IMR-90 (cell line): ENCODE measurements at regions not wholly inside any gene's neighbourhood (a gene's known extent, or its start where the extent isn't known, plus 50 kb on each side); places are given as distances from the start of the nearest gene placed in this dataset.

ENCODE experiments used
- FOS ChIP-seq: fragments of 150-350 bp; IDR thresholded peaks from 2 replicates; pipeline ENCODE4 v1.6.1; 2016; ENCODE audit warnings: low read depth, low read length
- MAZ ChIP-seq: IDR thresholded peaks from 2 replicates; pipeline ENCODE4 v1.6.1; 2012; ENCODE audit warnings: low read depth, mild to moderate bottlenecking, low read length, improper control_type of control experiment, moderate library complexity, borderline replicate concordance
- POLR2A ChIP-seq: IDR thresholded peaks from 2 replicates; pipeline ENCODE4 v1.6.1; 2012; ENCODE audit warnings: mild to moderate bottlenecking, low read depth, low read length
- RCOR1 ChIP-seq: IDR thresholded peaks from 2 replicates; pipeline ENCODE4 v1.6.1; 2012; ENCODE audit warnings: mild to moderate bottlenecking, low read length, improper control_type of control experiment; ENCODE audit not compliant: insufficient replicate concordance
- TF ChIP-seq, protein P1 (sequence below): conservative IDR thresholded peaks from 2 replicates; pipeline ENCODE4 v1.5.1; 2012; ENCODE audit warnings: mild to moderate bottlenecking, low read depth, low read length, improper control_type of control experiment

DNA sequence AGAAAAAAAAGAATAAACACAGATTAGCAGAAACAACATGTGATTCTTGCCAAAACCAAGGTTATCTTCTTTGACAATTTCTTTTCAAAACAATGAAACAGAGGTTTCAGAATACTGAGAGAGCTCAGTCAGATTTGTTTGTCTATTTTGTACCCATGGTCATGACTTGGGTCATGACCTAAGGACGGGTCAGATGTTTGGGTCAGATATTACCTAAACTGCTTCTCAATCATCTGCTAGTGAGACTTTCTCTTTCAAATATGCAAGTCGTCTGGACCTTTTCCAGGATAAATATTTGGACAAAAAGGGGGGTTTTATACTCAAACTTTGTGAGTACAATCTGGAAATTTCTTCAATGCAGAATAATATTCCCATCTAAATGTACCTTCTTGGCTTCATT is 148.3 kb upstream of the USP38 start:
- TF ChIP-seq, protein P1, sequence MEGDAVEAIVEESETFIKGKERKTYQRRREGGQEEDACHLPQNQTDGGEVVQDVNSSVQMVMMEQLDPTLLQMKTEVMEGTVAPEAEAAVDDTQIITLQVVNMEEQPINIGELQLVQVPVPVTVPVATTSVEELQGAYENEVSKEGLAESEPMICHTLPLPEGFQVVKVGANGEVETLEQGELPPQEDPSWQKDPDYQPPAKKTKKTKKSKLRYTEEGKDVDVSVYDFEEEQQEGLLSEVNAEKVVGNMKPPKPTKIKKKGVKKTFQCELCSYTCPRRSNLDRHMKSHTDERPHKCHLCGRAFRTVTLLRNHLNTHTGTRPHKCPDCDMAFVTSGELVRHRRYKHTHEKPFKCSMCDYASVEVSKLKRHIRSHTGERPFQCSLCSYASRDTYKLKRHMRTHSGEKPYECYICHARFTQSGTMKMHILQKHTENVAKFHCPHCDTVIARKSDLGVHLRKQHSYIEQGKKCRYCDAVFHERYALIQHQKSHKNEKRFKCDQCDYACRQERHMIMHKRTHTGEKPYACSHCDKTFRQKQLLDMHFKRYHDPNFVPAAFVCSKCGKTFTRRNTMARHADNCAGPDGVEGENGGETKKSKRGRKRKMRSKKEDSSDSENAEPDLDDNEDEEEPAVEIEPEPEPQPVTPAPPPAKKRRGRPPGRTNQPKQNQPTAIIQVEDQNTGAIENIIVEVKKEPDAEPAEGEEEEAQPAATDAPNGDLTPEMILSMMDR = no peak
- TF ChIP-seq POLR2A (no peak), FOS (no peak), MAZ (no peak), RCOR1 (no peak)
